GM23248 (cell line): ENCODE measurements at regions not wholly inside any gene's neighbourhood (a gene's known extent, or its start where the extent isn't known, plus 50 kb on each side); places are given as distances from the start of the nearest gene placed in this dataset.

ENCODE experiments used
- EZH2 ChIP-seq: fragments of 200-600 bp; sonication (generic); IDR thresholded peaks from 2 replicates; pipeline ENCODE4 v1.6.1; 2018; ENCODE audit warnings: antibody characterized with exemption, mild to moderate bottlenecking; ENCODE audit not compliant: insufficient read depth, poor library complexity, severe bottlenecking
- EZH2phosphoT487 ChIP-seq: fragments of 200-600 bp; sonication (generic); IDR thresholded peaks from 2 replicates; pipeline ENCODE4 v1.6.1; 2018; ENCODE audit warnings: antibody characterized with exemption, moderate library complexity, mild to moderate bottlenecking, low read depth; ENCODE audit not compliant: insufficient read depth

DNA sequence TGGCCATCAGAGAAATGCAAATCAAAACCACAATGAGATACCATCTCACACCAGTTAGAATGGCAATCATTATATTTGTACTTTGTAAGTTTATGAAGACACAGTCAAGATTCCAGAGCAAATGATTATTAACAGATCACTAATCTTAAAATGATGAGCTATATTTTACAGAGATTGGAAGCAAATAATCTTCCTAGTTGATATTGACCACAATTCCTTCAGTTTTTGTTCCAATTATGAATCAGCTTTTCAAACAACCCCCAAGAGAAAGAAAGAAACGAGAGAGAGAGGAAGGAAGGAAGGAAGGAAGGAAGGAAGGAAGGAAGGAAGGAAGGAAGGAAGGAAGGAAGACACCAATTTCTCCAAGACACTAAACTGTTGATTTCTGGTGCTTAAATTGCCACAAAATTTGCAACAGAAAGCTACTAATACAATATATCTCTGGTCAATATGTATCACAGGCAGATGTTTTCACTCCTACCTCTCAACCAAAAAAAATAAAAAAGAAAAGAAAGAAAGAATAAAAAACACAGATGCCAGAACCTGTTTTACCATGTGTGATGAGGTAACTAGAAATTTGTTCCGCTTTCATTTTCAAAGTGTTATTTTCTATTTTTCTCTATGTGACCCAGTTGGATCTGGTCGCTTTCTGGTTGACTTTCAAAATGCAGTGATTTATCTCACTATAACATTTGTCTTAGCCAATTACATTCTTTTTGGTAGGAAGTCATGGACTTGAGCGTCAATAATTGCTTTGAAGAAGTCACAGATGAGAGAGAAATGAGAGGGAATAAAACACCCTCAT lies 1609.6 kb downstream of the SI start:
- no peak for TF ChIP-seq EZH2phosphoT487
- no peak for TF ChIP-seq EZH2
